ENCODE measurements at regions not wholly inside any gene's neighbourhood (a gene's known extent, or its start where the extent isn't known, plus 50 kb on each side); places are given as distances from the start of the nearest gene placed in this dataset.

- TF ChIP-seq, protein P1, sequence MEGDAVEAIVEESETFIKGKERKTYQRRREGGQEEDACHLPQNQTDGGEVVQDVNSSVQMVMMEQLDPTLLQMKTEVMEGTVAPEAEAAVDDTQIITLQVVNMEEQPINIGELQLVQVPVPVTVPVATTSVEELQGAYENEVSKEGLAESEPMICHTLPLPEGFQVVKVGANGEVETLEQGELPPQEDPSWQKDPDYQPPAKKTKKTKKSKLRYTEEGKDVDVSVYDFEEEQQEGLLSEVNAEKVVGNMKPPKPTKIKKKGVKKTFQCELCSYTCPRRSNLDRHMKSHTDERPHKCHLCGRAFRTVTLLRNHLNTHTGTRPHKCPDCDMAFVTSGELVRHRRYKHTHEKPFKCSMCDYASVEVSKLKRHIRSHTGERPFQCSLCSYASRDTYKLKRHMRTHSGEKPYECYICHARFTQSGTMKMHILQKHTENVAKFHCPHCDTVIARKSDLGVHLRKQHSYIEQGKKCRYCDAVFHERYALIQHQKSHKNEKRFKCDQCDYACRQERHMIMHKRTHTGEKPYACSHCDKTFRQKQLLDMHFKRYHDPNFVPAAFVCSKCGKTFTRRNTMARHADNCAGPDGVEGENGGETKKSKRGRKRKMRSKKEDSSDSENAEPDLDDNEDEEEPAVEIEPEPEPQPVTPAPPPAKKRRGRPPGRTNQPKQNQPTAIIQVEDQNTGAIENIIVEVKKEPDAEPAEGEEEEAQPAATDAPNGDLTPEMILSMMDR (IDR thresholded peaks at IDR 0.05; ENCODE audit: insufficient read depth, low read depth, low read length) = no peak
- no peak for DNase-seq (ENCODE audit: low read depth)
- H3K4me3 ChIP-seq (ENCODE audit: low read depth, low read length) = no peak overlapping the region
Observed at GRCh38 chrY:19644889-19645638, 99.5 kb downstream of the KDM5D start.

GRCh38 chrY:19637651-19638347 is 106.7 kb downstream of the KDM5D start:
- TF ChIP-seq, protein P1 (IDR thresholded peaks at IDR 0.05; ENCODE audit: insufficient read depth, low read depth, low read length) = no peak
- H3K4me3 ChIP-seq (ENCODE audit: low read depth, low read length) = no peak overlapping the region
- no peak for DNase-seq (ENCODE audit: low read depth)

GRCh38 chrY:19628926-19629325 is 115.6 kb downstream of the KDM5D start:
- no peak for DNase-seq (ENCODE audit: low read depth)
- no peak overlapping the region for H3K4me3 ChIP-seq (ENCODE audit: low read depth, low read length)
- TF ChIP-seq, protein P1 (IDR thresholded peaks at IDR 0.05; ENCODE audit: insufficient read depth, low read depth, low read length) = no peak

- TF ChIP-seq, protein P1 (IDR thresholded peaks at IDR 0.05; ENCODE audit: insufficient read depth, low read depth, low read length) = no peak
- no peak for DNase-seq (ENCODE audit: low read depth)
- no peak overlapping the region for H3K4me3 ChIP-seq (ENCODE audit: low read depth, low read length)
Observed at GRCh38 chrY:19622392-19622791, 122.1 kb downstream of the KDM5D start.

GRCh38 chrY:19621756-19622155 is 122.8 kb downstream of the KDM5D start:
- TF ChIP-seq, protein P1 (IDR thresholded peaks at IDR 0.05; ENCODE audit: insufficient read depth, low read depth, low read length) = no peak
- no peak for DNase-seq (ENCODE audit: low read depth)
- no peak overlapping the region for H3K4me3 ChIP-seq (ENCODE audit: low read depth, low read length)

GRCh38 chrY:19601113-19601512 is 143.4 kb downstream of the KDM5D start:
- no peak overlapping the region for H3K4me3 ChIP-seq (ENCODE audit: low read depth, low read length)
- TF ChIP-seq, protein P1 (IDR thresholded peaks at IDR 0.05; ENCODE audit: insufficient read depth, low read depth, low read length) = no peak
- no peak for DNase-seq (ENCODE audit: low read depth)

Measured in fibroblast of villous mesenchyme (primary cell).